GM20000 (cell line): ENCODE measurements at regions not wholly inside any gene's neighbourhood (a gene's known extent, or its start where the extent isn't known, plus 50 kb on each side); places are given as distances from the start of the nearest gene placed in this dataset.

Experiments
- DNase-seq: peaks from one replicate; pipeline ENCODE4 v3.0.0; 2012; ENCODE audit warnings: low spot score
- TF ChIP-seq, protein P1 (sequence below): IDR thresholded peaks from 2 replicates; pipeline ENCODE4 v1.5.1; 2012; ENCODE audit warnings: mild to moderate bottlenecking, control low read depth; ENCODE audit errors: extremely low read depth, missing control alignments

DNA sequence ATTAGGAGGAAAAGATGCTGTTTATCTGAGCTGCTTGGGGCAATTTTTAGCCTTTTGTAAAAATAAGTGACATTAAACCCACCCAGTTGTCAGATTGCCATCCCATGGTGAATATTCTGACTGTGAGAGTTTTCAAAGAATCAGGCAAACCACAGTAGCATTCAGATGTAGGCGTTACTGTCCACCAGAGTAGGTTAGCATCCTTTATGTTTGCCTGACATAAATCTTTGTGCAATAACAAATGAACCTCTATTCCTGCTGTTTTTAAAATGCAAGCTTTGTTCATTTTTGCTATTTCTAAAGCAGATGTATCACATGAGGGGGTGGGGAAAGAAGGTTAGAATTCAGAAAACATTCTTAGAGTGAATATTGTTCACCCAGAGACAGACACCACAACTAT lies 427.8 kb downstream of the CDH9 start:
- DNase-seq = no peak
- TF ChIP-seq, protein P1, sequence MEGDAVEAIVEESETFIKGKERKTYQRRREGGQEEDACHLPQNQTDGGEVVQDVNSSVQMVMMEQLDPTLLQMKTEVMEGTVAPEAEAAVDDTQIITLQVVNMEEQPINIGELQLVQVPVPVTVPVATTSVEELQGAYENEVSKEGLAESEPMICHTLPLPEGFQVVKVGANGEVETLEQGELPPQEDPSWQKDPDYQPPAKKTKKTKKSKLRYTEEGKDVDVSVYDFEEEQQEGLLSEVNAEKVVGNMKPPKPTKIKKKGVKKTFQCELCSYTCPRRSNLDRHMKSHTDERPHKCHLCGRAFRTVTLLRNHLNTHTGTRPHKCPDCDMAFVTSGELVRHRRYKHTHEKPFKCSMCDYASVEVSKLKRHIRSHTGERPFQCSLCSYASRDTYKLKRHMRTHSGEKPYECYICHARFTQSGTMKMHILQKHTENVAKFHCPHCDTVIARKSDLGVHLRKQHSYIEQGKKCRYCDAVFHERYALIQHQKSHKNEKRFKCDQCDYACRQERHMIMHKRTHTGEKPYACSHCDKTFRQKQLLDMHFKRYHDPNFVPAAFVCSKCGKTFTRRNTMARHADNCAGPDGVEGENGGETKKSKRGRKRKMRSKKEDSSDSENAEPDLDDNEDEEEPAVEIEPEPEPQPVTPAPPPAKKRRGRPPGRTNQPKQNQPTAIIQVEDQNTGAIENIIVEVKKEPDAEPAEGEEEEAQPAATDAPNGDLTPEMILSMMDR = no peak

DNA sequence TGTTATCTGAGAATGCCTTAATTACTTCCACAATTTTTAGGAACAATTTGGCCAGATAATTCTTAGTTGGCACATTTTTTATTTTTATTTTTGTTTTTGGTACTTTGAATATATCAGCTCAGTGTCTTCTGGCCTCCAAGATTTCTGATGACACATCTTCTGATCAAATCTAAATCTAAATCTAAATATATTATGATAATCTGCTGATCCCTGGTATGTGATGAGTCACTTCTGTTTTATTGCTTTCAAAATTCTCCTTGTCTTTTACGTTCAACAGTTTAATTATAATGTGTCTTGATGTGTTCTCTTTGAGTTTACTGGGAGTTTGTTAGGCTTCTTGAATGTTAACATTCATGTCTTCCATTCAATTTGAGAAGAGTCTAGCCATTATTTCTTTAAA lies 436.8 kb downstream of the CDH9 start:
- TF ChIP-seq, protein P1 = no peak
- DNase-seq = no peak

DNA sequence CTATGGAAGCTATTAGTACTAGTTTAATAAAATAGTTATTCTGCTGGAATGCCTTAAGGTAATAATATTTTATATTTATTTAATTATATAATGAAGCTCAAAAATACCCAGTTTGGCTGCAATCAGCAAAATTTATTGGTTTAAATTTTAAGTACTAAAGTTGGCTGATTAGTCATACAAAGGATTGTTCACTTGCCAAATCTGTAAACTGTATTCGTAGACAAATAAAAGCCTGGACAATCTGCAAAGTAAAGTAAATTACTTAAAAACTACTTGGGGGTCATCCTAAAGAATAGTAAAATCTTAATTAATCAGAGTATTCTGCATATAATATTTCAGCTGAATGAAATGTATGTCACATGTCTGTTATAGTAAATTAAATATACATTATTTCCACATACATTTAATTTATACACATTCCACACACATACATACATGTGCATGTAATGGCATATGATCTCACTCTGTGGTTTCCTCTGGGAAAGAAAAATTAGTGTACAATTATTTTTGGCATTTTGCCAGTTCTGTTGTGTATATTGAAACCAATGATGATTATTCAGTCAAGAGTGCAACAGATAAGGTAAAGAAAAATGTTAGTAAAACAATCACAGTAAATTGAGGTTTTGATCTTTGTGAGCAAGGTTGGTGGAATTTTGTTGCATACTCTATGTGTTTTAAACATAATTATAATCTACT lies 455.9 kb downstream of the CDH9 start:
- no peak for DNase-seq
- TF ChIP-seq, protein P1 = no peak

DNA sequence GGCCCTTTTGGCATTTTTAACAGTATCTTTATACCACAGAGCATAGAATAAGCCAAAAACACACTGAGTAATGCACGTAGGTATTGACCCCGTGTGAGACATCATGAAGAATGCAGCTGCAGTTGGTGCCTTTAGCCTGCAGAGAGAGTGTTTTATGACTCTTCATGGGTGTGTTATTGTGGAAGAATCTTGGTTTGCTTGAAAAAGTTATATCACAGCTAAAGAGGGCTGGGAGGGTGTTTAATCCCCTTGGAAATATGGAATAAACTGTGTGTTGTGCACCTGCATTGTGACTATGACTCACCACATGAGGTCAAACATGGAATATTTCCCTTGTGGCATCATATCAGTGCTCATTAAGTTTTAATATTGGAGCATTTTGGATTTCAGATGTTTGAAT lies 458.7 kb downstream of the CDH9 start:
- no peak for DNase-seq
- TF ChIP-seq, protein P1 = no peak

DNA sequence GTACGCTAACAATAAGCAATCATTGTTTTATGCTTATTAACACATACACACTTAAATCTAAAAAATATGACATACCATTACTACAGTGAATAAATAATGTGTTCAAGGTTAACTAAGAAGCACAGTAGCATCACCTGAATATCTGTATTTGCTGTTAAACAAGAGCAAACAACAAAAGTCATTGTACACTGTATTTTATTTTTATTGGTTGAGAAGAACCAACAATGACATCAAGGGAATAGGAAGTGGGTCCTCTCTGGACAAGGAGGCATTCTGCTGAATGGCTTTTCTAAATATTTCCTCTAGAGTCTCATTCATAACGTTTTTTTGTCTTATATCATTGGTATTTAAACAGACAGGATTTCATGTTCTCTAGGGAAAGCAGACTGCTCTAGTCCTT lies 460.4 kb downstream of the CDH9 start:
- TF ChIP-seq, protein P1 = no peak
- DNase-seq = no peak

DNA sequence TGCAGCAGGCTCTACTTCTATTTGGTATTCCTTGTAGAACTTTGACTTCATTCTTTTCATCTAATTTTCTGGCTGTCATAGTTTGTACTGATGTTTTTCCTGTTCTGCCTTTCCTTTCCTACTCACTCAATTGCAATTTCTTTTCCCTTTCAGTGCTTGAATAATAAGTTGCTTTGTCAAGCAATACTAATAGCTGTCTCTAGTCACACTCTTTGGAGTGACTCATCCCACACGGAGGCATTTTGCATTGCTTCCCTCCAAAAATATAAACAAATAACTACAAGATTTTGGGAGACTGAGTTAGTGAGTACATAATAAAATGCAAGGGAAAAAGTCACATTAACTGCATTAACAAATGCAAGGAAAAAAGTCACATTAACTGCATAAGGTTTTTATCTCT lies 465.9 kb downstream of the CDH9 start:
- TF ChIP-seq, protein P1 = no peak
- no peak for DNase-seq

DNA sequence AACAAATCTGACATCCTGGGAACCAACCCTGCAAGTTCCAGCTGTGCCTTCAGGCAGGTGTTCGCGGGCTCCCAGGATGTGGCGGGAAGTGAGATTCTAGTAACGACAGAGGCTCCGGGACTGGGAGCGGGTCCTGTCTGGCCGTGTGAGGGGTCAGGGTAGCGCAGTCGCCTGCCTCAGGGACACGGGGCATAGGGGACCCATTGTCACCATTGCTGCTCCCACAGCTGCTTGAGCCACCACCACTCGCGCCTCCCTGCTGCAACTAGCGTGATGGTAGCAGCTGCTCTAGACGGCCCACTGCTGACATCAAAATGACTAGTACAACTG lies 468.5 kb downstream of the CDH9 start:
- TF ChIP-seq, protein P1 = no peak
- no peak for DNase-seq
